Erythroblast (primary cell): ENCODE measurements at regions not wholly inside any gene's neighbourhood (a gene's known extent, or its start where the extent isn't known, plus 50 kb on each side); places are given as distances from the start of the nearest gene placed in this dataset.

Experiments
- DNase-seq, 2 experiments: peaks; one replicate each; lab custom pipeline; 2025; lab: John Stamatoyannopoulos, UW
- GATA1 ChIP-seq: IDR thresholded peaks from 2 replicates; pipeline ENCODE4 v1.6.1; 2011; ENCODE audit warnings: low read depth, mild to moderate bottlenecking, control low read depth, low read length, moderate library complexity
- POLR2A ChIP-seq: IDR thresholded peaks from 2 replicates; pipeline ENCODE4 v1.6.1; 2011; ENCODE audit warnings: mild to moderate bottlenecking, low read length

DNA sequence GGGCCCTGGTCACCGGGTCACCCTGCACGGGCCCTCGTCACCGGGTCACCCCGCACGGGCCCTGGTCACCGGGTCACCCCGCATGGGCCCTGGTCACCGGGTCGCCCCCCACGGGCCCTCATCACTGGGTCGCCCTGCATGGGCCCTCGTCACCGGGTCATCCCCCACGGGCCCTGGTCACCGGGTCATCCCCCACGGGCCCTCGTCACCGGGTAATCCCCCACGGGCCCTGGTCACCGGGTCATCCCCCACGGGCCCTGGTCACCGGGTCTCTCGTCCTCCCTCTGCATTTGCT lies 77.6 kb downstream of the RIPK4 start:
- TF ChIP-seq POLR2A (no peak), GATA1 (no peak)
- no peak for DNase-seq

DNA sequence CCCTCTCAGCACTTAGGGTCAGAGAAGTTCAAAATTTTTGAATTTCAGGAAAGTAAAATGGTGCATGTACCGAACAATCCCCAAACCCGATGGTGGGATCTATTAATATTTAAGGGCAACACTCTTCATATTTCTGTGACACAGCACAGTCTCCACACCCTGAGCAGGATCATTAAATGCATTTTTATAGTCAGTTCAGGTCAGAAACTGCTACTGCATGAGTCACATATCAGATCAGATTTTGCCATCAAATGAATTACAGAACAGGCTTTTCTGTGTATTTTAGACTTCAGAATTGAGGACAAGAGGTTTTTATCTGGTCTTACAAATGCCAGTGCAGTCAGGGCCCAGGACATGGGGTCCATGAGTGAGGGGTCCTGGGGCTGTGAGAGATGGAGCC lies 79.2 kb downstream of the RIPK4 start:
- no peak for DNase-seq

DNA sequence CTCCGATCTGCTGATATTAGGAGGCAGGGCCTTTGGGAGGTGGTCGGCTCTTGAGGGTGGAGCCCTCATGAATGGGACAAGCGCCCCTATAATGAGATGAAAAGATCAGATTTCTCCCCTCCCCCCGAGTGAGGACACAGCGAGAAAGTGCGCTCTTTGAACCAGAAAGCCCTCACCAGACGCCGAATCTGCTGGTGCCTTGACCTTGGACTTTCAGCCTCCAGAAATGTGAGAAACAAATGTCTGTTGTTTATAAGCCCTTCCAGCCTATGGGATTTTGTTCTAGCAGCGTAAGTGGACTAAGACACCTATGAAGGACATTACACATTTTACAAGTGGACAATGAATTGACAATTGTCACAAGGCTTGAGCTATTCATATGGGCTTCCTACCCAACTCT lies 80.2 kb downstream of the RIPK4 start:
- TF ChIP-seq POLR2A (no peak), GATA1 (no peak)
- no peak for DNase-seq

More for the DNA sequence above, 79.2 kb downstream of the RIPK4 start:
- TF ChIP-seq POLR2A (no peak), GATA1 (no peak)

GRCh38 chr21:41685511-41686149 lies 81.2 kb downstream of the RIPK4 start:
- no peak for DNase-seq
- TF ChIP-seq POLR2A (no peak), GATA1 (no peak)

DNA sequence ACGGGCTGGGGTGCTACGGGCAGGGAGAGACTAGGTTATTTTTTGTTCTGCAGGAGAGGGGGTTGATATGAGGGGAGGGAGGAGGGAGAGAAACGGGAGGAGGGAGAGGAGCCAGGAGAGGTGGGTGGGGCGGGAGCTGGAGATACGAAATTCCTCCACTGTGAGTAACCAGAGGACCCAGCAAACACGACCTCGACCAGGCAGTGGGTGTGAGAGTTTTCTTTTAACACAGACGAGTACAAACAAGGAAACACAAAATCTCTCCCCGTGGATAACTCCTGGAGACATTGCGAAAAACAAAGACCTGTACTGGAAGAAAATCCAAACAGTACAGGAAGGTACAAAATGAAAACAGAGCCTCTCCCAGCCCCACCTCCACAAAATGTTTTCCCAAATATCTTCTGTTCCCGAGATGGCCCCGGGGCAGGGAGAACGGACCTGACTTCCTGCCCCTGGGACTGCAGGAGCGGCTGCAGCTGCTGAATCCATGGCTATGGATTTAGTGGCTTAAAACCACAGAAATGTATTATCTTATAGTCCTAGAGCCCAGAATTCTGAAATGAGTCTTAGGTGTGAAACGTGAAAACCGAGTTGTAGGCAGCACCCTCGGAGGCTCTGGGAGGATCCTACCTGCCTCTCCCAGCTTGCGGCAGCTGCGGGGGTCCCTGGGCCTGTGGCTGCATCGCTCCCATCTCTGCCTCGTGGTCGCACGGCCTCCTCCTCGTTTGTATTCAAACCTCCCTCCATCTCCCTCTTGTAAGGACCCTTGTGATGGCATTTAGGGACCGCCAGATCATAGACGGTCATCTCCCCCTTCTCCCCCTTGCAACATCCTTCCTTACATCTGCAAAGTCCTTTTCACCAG lies 82.2 kb downstream of the RIPK4 start:
- no peak for TF ChIP-seq GATA1
- no peak for TF ChIP-seq POLR2A
- no peak for DNase-seq

GRCh38 chr21:41683815-41684214 lies 83.0 kb downstream of the RIPK4 start:
- TF ChIP-seq POLR2A (no peak), GATA1 (no peak)
- DNase-seq, result no peak

DNA sequence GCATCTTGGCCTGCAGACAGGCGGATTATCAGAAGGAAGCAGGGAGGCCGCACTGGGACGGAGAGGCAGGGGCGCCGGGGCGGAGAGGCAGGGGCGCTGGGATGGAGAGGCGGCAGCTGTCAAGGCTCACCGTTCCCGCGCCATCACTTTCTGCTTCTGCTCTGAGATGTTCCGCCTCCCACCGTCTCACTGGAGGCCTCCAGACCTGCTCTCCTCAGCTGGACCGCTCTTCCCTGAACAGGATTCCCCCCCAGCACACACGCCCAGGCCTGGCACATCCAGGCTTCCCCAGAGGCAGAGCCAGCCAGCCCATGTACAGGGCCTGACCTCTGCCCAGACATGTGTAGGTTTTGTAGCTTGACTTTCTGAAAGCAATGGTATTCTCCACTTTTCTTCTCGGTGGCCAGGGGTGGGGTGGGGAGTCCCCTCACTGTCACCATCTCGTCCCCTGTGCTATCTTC lies 84.1 kb downstream of the RIPK4 start:
- DNase-seq, result no peak
- TF ChIP-seq POLR2A, result no peak
- no peak for TF ChIP-seq GATA1

GRCh38 chr21:41681939-41682718 lies 84.7 kb downstream of the RIPK4 start:
- DNase-seq, result no peak
- TF ChIP-seq POLR2A (no peak), GATA1 (no peak)

- DNase-seq, result no peak
- TF ChIP-seq POLR2A, result no peak
- no peak for TF ChIP-seq GATA1
Observed at GRCh38 chr21:41681348-41681801, 85.5 kb downstream of the RIPK4 start.

DNA sequence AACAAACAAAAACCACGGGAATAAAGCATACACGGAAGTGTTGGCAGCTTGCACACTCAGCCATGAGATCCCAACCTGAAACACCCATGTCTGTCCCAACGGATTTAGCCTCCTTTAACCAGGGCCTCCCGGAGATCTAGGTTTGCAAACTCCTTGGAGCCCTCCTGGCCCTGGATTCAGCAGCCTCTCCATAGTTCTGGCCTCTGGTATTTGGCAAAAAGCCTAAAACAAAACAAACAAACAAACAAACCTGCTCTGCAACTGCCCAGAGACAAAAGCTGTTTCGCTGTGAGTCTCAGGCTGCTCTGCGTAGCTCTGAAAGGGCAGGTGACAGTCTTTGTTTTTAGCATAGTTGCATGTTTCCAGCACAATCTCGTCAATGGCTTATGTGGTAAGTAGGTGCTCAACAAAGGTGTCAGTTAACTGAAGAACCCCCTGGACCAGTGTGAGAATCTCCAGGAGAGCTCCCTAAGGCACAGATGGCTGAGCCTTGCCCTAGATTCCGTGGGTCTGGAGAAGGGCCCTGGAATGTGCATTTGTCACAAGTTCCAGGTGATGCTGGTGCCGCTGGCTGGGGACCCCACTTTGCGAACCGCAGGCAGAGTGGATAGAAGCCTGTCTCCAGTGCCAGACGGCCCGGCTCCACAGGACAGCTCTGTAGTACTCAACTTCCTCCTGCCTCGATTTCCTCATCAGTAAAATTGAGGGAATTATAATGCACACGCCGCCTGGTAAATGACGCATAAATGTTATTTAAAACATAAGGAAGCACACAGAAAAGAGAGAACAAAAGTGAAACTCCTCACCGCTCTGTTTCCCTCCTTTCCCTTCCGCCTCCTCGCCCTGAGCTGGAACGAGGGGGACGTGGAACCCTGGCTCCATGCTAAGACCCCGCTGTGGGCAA lies 86.2 kb downstream of the RIPK4 start:
- TF ChIP-seq GATA1 (no peak), POLR2A (no peak)

DNA sequence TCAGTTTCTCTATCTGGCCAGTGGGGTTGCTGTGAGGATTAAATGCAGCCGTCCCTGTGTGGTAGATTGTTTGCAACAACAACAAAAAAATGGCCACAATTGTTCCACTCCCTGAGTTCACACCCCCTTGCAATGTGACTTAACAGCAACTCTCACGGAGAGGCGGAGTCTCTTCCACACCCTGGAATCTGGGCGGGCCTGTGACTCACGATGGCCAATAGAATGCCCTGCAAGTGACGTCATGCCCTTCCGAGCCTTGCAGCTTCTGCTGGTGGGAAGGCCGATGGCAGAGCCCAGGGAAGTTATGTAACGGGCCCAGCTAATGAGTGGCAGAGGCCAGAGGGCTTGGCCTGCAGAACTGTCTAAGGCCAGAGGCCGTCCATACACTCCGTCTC lies 87.9 kb downstream of the RIPK4 start:
- DNase-seq, result peak; percentile 66 to 79
- TF ChIP-seq GATA1 (no peak), POLR2A (no peak)

More for the DNA sequence above, 86.2 kb downstream of the RIPK4 start:
- no peak for DNase-seq

- TF ChIP-seq POLR2A (no peak), GATA1 (no peak)
- no peak for DNase-seq
Observed at GRCh38 chr21:41678016-41678923, 88.6 kb downstream of the RIPK4 start.

DNA sequence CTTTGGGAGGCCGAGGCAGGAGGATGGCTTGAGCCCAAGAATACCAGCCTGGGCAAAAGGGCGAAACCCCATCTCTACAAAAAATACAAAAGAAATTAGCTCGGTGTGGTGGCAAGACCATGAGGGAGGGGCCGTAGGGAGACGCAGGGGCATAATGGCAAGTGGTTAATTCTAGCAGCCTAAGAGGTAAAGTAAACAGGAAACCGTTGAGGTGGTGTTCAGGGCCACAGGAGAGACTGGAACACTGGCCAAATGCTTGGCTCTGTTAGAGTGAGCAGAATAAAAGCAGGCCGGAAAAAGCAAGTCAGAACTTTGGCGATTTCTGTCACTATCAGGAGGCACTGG lies 89.2 kb downstream of the RIPK4 start:
- no peak for DNase-seq
- TF ChIP-seq GATA1, result no peak
